ENCODE measurements at regions not wholly inside any gene's neighbourhood (a gene's known extent, or its start where the extent isn't known, plus 50 kb on each side); places are given as distances from the start of the nearest gene placed in this dataset.

DNA sequence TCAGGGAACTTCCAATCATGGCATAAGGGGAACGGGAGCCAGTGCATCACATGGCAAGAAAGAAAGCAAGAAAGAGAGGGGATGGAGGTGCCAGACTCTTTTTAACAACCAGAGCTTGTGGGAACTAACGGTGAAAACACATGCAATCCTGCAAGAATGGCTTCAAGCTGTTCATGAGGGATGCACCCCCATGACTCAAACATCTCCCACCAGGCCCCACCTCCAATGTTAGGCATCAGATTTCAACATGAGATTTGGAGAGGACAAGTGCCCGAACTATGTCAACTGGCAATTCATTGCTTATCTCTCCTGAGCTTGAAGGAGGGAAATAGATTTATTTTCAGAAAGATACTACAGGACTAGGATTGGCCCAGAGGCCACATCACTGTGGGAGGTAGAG lies 270.0 kb downstream of the SLC4A3 start:
- no peak for DNase-seq (ENCODE audit: low read depth in 3 of 3)

DNA sequence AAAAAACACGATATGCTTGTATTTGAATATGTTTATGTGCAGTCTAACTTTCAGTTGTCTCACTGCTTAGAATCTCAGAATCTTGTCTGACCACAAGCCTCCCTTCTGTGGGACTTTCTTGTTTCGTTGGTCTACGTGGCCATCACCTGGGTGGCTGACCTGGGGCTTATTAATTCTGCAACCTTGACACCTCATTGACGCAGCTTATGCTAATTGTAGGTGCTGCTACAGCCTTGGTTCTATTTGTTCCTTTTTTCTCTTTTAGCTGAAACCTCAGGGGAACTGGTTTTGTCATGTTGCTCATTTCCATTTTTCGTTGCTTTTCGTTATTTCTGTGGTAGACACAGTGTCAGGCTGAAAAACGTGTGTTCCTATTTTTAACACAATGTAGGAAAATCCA lies 273.7 kb downstream of the SLC4A3 start:
- DNase-seq (ENCODE audit: low read depth in 3 of 3) = no peak

DNA sequence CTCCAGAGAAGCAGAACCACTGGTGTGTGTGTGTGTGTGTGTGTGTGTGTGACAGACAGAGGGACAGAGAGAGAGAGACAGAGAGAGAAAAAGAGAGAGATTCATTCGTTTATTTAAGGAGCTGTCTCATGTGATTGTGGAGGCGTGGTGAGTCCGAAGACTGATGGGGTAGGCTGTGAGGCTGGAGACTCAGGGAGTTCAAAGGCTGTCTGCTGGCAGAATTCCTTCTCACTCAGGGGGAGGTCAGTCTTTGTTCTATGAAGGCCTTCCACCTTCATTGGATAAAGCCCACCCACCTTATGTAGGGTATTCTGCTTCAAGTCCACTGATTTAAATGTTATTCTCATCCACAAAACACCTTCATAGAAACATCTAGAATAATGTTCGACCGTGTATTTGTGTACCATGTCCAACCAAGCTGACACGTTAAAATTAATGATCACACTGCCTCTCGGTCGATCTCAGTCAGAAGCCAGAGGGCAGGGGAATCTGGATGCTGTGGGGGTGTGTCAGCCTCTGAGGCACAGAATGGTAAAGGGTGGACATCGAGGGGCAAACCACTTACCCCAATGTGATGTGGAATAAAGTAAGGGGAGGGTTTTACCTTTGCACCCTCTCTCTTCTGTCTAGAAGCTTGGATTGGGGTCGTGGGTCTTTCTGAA lies 275.6 kb downstream of the SLC4A3 start:
- no peak for DNase-seq (ENCODE audit: low read depth in 3 of 3)

DNA sequence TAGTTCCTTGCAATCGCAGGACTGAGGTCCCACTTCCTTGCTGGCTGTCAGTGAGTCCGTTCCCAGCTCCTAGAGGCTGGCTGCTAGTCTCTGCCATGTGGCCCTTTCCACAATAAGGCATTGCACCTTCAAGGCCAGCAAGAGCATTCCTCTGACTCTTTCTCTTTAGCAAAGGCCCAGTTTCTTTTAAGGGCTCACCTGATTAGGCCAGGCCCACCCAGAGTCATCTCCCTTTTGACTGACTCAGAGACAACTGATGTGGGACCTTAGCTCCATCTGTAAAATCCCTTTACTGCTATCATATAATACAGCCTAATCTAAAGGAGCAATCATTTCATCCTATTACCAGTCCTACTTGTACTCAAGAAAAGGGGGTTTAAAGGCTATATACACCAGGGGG lies 278.2 kb downstream of the SLC4A3 start:
- no peak for DNase-seq (ENCODE audit: low read depth in 3 of 3)

DNA sequence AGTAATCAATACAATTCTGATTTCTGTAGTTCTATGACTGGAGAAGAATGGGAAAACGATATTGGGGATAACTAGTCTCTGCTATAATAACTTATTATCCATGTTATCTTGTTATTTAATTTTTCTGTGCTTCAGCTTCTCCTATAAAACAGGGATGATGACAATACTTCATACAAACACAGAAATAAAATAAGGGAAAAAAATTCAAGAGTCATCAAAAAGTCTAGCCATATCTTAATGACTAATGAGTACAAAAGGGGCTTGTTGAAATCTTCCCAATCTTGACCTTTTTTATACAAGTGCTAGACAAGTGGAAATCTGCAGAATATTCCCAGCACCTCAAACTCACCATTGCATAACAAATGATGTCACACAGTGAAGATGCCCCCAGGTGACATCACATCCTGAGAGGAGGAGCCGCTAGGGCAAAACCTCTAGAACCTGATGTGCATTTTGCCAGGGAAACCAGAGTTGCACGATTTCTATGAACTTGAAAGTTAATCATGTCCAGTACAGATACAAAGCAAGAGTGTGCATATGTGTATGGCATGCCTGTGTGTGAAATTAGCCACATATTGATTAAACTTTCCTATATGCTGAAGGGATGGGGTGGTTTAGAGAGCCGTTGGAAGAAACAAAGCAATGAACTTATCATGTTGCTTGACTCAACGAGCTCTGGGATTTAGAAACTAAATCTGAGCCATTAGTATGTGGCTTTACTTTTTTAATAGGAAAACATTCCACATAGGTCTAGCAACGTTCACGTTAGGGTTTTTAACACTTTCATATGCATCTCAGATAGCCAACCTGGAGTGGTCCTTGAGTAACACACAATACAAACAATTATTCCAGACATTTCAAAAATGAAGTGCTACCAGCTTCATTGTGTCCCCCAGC lies 278.9 kb downstream of the SLC4A3 start:
- no peak for DNase-seq (ENCODE audit: low read depth in 3 of 3)

DNA sequence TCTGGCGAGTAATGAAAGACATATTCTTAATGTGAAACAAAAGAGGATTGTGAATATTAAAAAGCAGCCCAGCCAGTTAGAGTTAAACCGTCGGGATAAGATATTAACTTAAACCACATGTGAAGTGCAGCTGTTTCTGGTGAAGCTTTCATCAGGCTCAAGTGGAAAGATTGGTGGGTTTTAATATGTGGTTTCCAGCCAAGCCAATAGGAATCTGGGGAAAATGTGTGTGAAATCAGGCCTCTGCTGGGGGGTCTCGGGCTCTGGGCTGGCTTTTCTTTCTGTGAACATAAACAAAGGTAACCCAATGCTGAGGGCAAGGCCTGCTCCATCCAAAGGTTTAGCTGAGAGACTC lies 279.6 kb downstream of the SLC4A3 start:
- no peak for DNase-seq (ENCODE audit: low read depth in 3 of 3)

DNA sequence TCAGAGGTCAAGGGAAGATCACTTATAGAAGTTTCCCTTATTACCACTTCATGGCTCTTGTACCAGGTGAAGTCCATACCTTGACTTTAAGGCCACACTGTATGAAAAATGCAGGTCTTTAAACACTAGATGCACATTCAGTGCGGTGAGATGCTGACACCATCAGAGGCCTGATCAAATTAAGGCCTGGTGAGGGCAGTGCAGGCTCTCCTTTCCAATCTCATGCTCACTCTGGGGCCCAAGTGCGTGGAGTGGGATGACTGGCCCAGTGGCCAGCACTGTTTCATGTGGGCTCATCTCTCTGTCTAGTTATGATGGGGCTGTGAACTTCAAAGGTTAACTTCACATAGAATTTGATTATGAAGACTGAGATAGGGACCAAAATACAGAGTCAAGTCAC lies 281.1 kb downstream of the SLC4A3 start:
- DNase-seq (ENCODE audit: low read depth in 3 of 3) = no peak

DNA sequence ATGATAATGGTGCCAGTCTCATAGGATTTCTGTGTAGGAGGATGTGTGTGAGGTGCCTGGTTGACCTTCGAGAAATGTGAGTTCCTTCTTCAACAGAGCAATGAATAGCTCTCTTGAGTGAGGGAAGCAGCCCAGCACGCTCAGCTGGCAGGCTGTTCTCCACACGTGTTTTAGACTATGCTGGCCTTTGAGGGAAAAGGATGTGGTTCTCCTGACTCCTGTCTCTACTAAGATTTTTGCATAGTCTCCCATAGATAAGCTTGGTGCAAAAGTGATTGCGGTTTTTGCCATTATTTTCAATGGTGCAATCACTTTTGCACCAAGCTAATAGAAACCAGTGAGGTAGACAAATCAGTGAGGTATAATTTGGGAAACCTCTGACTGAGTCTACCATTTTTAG lies 284.1 kb downstream of the SLC4A3 start:
- DNase-seq (ENCODE audit: low read depth in 3 of 3) = no peak

DNA sequence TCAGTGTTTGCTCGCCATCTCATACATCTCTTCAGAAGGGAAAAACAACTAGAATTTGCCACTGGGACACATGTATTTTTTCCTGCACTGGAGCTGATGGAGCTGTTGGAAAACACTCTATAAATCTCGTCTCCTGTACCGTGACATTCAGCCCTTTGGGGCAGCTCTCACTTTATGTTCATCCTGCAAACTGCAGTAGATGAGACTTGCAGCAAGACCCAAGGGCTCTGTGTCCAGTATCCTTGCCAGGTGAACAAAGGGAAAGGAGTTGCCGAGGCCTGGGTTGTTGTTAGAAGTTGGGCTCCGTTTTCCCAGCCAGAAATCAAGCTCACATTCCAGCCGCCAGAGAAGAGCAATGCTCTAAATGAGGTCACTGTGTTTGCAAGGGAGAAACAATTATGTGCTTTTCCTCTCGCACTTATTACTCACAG lies 285.1 kb downstream of the SLC4A3 start:
- no peak for DNase-seq (ENCODE audit: low read depth in 3 of 3)

DNA sequence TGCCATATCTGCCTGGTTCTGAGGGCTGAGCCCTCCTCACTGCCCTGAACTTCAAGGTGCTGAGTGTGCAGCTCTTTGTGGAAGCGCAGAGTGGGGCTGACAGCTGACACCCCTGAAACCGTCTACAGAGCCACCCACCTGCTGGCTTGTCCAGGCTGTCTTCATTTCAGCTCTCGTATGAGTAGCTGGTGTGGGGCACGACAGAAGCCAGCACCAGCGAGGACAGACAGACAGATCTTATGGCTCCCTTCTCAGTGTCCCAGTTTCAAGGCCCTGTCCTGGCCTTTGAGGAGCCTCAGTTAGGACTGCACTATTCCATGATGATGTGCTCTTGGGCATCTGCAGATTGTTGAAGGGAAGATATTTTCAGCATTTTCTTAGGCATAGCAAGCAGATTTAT lies 287.1 kb downstream of the SLC4A3 start:
- no peak for DNase-seq (ENCODE audit: low read depth in 3 of 3)

DNA sequence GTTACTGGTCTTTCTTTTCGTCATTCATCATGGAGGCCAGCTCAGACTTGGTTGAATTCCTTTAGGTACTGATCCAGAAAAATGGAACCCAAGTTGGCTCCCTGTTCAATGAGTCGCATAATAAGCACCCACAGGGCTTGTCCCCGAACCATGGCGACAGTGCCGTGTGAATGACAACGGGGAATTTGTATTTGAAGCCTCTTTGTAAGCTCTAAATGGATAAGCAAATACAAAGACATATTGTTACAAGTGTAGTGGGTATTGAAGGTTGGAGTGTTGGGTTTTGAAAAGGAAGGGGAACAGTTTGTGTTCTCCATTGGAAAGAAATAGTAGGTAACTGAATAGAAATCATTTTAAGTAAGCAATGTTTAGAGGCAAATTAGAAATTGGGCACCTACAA lies 288.9 kb downstream of the SLC4A3 start:
- DNase-seq (ENCODE audit: low read depth in 3 of 3) = no peak

DNA sequence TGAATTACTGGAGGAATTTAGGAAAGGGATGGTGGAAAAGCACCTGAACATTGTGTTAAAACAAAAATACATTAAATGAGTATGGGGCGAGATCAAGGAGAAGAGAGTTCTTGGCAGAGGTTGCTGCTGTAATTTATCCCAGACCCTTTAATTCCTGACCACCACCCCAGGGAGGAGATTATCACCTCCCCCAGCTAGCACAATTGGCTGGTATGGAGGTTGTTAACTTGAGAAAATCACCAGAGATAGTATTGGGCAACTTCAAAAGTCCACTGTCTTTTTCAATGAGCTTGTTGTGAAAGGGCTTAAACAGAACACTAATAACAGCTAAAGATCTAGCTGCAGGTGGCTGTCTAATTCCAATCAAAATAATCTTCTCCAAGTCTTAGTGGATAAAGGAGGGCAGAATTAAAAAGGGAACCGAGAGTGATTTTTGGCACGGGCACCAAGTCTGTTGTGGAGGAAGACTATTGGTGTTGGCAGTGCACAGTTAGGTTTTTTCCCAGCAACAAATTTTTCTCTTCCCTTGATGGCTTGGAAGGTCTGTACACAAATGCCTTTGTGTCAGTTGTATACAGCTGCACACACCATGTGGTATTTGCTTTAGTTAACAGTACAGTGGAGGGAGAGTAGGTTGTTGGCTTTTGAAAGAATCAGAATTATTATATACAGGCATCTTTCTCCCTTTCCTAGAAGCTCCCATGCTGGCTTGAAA lies 289.5 kb downstream of the SLC4A3 start:
- no peak for DNase-seq (ENCODE audit: low read depth in 3 of 3)

DNA sequence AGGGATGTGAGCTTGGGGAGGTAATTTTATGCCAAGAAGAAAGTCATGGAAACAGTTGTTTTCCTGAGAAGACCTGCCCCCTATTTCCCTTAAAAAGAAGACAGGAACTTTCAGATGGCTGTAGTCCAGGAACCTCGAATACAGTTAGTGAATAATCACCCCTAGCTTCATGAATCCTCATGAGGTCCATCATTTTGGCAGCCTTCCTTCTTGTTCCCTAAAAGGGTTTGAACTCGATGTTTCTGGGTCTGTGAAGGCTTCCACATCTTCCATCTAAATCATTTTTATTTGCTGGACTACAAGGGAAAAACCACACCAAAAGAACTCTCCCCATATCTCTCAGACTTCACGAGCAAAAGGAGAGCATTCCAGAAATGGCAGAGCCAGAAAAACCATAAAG lies 290.8 kb downstream of the SLC4A3 start:
- no peak for DNase-seq (ENCODE audit: low read depth in 3 of 3)

DNA sequence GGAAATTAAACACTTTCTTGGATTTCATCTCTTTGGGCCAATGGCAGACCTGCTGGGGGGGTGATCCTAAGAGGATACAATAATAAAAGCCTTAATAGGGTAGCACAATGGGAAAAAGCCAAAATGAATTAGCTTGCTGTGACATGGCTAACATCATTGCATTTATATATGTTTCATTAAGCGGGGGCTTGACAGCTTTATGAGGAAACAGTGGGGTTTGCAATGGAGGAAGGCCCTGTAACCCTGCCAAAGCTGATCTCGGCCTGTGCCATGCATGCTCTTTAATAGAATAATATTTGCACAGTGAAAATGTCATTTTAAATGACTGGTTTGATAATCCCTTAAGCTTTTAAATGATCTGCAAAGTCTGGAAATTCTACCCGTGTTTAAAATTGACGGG lies 291.5 kb downstream of the SLC4A3 start:
- DNase-seq (ENCODE audit: low read depth in 3 of 3) = no peak

DNA sequence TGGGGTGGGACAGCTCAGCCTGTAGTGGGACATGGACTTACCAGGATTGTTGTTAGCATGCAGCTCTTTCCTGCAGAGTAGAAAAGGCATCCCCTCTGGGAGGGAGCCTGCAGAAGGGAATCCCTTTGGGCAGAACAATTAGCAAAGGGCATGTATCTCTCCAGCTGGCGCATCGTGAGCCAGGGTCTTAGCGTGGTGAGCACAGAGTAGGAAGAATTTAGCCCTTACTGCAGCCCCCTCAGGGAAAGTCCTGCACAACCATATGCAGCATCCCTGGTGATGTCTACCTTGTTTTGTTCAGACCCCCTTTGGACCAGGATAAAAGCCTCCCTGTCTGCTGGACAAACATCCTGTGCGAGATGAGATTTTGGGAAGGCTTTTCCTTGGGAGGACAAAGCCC lies 292.1 kb downstream of the SLC4A3 start:
- no peak for DNase-seq (ENCODE audit: low read depth in 3 of 3)

DNA sequence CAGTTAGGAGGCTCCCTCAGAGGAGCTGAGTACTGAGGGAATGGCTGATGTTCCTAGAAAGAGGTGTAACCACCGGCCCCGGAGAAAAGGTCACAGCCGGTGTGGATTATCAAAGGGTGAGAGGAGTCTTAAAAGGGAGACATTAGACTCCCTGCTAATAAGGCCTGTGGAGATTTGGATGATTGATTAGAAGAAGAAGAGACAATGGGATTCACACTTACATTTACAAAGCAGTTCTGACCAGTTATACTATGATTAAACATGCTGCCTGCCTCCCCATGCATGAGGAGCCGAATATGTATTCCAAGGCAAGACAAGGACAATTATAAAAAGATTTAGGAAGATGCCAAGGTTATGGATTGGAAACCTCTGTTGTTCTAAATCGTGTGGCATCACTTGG lies 302.4 kb downstream of the SLC4A3 start:
- DNase-seq (ENCODE audit: low read depth in 3 of 3) = no peak

DNA sequence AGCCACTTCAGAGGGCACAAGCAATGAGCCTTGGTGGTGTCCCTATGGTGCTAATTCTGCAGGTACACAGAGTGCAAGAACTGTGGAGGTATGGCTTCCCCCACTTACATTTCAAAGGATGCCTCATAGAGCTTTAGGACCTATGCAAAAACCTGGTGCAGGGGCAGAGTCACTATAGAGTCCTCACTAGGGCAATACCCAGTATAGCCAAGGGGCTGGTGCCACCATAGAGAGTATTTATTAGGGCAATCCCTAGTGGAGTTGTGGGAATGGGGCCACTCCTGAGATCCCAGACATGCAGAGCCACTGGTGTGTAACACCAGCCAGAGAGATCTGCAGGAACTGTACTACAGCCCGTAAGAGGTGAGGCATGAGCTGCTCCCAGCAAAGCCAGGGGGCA lies 312.2 kb downstream of the SLC4A3 start:
- DNase-seq (ENCODE audit: low read depth in 3 of 3) = no peak

DNA sequence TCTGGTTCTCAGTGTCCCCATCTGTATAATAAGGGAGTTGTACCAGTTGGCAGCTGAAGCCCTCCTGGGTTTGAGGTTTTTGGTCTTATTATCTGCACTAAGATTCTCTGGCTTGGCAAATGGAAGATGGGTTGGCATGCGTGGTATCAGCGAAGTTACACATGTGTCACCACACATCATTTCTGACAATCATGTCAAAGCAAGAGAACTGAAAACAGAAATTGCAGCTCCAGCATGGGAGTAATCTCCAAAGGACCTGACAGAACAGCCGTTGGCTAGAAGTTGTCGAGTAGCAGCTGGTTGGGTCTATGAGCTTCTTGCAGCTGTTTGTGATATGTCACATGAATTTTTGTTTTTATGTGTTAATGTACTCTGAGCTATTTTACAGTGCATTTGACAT lies 317.4 kb downstream of the SLC4A3 start:
- DNase-seq (ENCODE audit: low read depth in 3 of 3) = no peak

DNA sequence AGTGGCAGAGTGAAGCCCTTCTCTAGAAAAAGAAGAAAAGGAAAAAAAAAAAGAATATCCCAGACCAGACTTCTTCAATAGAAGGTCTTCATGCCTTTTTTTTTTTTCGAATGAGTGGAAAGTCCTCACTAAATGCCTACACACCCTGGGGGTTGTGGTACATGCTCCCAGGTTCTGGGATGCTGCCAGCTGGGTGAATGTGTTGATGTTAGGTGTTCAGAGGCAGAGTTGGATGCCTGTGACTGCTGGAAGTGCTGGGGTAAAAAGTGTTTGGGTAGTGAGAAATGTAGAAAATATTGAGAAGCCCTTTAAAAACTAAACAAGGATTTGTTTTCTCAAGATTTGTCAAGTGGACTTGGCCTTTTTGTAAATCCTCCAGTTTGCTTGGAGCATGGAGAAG lies 318.6 kb downstream of the SLC4A3 start:
- no peak for DNase-seq (ENCODE audit: low read depth in 3 of 3)

DNA sequence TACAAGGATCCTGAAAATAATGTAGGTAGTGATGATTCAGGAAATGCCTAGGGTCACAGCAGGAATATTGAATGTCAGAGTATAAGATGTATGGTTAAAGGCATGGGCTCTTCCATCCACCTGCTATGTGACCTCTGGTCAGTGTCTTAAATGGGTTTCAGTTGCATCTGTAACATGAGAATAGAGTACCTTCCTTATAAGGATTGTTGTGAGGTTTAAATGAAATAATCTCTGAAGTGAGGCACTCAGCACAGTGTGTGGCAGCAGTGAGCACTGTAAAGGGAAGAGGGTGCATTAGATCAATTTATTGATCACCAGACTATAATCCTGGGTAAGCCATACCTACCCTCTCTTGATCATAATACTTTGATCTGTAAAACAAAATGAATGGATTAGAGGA lies 319.1 kb downstream of the SLC4A3 start:
- no peak for DNase-seq (ENCODE audit: low read depth in 3 of 3)

DNA sequence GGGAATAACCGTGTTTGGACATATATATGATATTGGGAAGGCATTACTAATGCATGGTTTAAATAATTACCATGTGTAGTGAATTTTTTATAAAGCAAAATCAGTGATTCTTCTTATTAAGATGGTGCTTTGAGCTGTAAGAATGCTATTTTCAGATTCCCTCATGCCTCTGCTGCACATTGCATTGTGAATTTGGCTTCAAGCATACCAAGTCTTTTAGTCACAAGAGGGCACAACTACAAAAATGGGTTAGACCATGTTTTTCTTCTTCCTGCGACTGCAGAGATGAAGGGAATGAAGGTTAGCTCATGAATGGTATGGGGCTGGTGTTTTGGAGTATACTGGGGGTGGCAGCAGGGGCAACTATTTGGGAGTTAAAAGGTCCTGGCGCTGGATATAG lies 320.1 kb downstream of the SLC4A3 start:
- DNase-seq (ENCODE audit: low read depth in 3 of 3) = no peak

DNA sequence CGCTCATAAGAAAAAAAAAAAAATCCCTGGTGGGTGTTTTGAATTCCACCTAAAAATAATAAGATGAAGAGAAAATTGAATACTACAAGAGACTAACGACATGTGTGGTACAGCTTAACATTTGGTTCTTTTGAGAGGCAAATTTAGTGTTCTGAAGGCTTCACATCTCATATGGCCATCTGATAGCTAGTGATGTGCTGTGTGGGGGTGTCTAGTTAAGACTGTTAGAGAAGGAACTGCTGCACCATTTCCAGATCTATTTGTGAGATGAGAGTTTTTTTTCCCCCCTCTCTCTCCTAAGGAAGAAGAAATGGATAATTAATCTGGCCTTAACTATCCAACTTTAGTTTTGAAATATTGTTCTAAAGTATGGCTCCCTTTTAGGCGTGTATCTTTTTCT lies 321.6 kb downstream of the SLC4A3 start:
- DNase-seq (ENCODE audit: low read depth in 3 of 3) = no peak

DNA sequence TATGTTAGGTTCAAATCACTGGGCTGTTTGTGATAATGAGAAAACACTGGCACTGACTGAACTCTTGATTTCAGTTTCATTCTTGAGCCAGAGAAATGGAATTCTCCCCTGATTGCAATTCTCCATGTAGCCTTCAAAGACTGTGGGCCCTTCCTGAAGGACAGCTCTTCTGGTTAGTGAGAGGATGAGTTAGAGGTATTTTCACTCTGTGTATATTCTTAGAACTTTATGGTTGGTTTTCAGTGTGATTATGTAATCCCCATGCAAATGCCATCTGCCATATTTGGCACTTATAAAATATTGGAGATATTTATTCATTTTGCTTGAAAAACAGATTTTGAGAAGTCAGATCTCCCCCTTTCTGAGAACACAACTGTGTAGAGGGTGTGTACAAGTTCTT lies 323.7 kb downstream of the SLC4A3 start:
- DNase-seq (ENCODE audit: low read depth in 3 of 3) = no peak

Data from stimulated activated CD4-positive, alpha-beta T cell treated with anti-CD3 and anti-CD28 coated beads, TNF-alpha, amount 100 ng/mL, for 24 hours (primary cell).